ENCODE measurements at regions not wholly inside any gene's neighbourhood (a gene's known extent, or its start where the extent isn't known, plus 50 kb on each side); places are given as distances from the start of the nearest gene placed in this dataset.
"Not testable (repeated sequence)": the region's sequence is repeated elsewhere in the genome, so short reads cannot be mapped to it uniquely, and the experiment has no call there.

DNA sequence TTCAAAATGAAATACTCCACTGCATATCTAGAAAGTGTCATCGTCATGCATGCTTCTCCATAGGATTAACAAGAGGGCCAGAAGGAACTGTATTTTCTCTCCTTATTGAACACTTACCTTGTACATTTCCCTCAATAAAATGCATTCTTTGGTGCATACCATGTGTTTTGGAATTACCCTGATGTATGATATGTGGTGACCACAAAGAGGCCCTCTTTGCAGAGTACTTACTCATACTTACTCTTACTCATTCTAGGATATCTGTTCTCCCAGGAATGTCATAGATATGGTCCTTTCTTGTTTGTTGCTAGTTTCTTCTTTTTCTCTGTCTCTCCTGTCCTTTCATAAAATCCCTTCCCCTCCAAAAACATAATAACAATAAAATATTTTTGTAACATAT lies 1087.1 kb upstream of the POT1 start:
- no peak overlapping the region for H3K27ac Mint-ChIP-seq
- no peaks in the 10 kb centered on the region for H3K27me3 Mint-ChIP-seq
- no peaks in the 10 kb centered on the region for H3K36me3 Mint-ChIP-seq (ENCODE audit: low read depth)
- no peaks in the 10 kb centered on the region for H3K4me1 Mint-ChIP-seq (ENCODE audit: low read depth)
- H3K4me3 Mint-ChIP-seq: no peak overlapping the region
- peaks cover 23% of the 10 kb centered on the region for H3K9me3 Mint-ChIP-seq
- intact Hi-C loops (cut with micrococcal nuclease): no loop called here

DNA sequence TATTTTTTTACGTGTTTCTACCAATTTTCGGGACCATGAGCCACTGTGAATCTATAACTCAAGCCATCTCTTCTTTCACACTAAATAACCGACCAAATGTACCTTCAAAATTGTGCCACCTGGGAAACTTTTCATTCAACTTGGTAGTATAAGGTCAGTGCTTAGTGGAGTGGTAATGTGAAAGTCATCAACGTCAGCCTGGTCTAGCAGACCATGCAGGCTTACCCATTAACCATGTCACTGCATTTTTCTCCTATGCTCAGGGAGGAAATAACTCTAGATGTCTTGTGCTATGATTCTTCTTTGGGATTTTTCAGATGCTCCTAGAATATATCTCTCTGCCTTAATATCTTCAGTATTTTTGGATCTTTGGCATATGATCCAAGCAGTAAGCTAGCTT lies 1075.4 kb upstream of the POT1 start:
- Mint-ChIP-seq H3K27me3 (no peaks in the 10 kb centered on the region), H3K36me3 (ENCODE audit: low read depth) (no peaks in the 10 kb centered on the region), H3K9me3 (peaks cover 29% of the 10 kb centered on the region), H3K4me1 (ENCODE audit: low read depth) (no peaks in the 10 kb centered on the region), H3K27ac (no peak overlapping the region), H3K4me3 (no peak overlapping the region)
- intact Hi-C loops (cut with micrococcal nuclease): no loop called here

DNA sequence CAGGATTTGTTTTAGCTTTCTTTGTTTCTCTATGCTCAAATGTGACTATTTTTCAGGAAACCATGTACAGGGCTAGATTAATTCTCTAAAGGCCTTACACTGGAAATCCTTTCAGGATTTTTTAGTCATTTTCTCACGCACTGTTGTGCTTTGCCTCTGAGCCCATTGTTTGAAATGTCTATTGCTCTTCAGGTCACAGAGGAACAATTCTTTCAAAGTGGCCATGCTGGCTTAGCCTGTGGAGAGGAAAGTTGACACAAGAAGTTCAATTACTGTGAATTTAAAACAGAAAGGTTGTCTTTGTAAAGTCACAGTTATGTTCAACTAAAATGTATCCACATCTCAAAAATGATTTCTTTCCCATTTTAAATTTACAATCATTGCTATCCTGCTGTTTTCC lies 1071.7 kb upstream of the POT1 start:
- Mint-ChIP-seq H3K27me3 (no peaks in the 10 kb centered on the region), H3K4me1 (ENCODE audit: low read depth) (no peaks in the 10 kb centered on the region), H3K4me3 (no peak overlapping the region), H3K9me3 (peaks cover 45% of the 10 kb centered on the region), H3K36me3 (ENCODE audit: low read depth) (no peaks in the 10 kb centered on the region), H3K27ac (no peak overlapping the region)
- intact Hi-C loops (cut with micrococcal nuclease): no loop called here

DNA sequence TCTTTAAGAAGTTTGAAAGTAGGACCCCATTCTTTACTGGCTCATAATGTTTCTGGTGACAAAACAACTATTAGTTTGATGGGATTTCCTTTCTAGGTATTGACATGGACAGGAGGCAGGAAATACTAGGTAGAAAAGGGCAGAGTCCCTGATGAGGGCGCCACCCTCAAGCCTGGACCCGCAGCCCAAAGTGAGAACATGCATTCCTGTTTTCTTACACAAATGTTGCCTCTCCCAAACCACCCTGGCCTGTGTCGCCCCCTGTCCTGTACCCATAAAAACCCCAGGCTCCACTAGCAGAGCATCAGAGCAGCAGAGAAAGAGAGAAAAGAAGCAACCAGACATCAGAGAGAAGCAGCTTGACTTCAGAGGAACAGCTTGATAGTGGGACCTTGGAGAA lies 1055.2 kb upstream of the POT1 start:
- intact Hi-C loops (cut with micrococcal nuclease): no loop called here
- no peaks in the 10 kb centered on the region for H3K4me1 Mint-ChIP-seq (ENCODE audit: low read depth)

DNA sequence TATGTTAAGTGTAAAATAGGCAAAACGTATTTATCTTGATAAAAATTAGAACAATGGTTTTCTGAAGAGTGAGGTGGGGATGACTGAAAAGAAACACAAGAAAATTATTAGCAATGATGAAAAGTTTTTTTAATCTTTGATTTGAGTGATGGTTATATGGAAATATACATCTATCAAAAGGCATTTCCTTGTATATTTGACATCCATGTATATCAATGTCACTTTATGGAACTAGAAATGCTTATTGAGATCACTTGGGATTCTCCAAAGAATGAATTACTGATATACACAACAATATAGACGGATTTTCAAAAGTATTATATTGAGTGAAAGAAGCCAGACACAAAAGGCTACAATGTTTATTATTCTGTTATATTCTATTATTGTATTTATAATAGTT lies 1042.0 kb upstream of the POT1 start:
- no peak overlapping the region for H3K4me3 Mint-ChIP-seq
- no peaks in the 10 kb centered on the region for H3K4me1 Mint-ChIP-seq (ENCODE audit: low read depth)
- H3K27me3 Mint-ChIP-seq: no peaks in the 10 kb centered on the region
- intact Hi-C loops (cut with micrococcal nuclease): no loop called here
- H3K36me3 Mint-ChIP-seq (ENCODE audit: low read depth): no peaks in the 10 kb centered on the region
- H3K9me3 Mint-ChIP-seq: no peaks in the 10 kb centered on the region
- no peak overlapping the region for H3K27ac Mint-ChIP-seq

More for the DNA sequence above, 1055.2 kb upstream of the POT1 start:
- H3K36me3 Mint-ChIP-seq (ENCODE audit: low read depth): no peaks in the 10 kb centered on the region
- no peaks in the 10 kb centered on the region for H3K27me3 Mint-ChIP-seq
- no peak overlapping the region for H3K27ac Mint-ChIP-seq
- no peak overlapping the region for H3K4me3 Mint-ChIP-seq
- H3K9me3 Mint-ChIP-seq: peaks cover 54% of the 10 kb centered on the region

DNA sequence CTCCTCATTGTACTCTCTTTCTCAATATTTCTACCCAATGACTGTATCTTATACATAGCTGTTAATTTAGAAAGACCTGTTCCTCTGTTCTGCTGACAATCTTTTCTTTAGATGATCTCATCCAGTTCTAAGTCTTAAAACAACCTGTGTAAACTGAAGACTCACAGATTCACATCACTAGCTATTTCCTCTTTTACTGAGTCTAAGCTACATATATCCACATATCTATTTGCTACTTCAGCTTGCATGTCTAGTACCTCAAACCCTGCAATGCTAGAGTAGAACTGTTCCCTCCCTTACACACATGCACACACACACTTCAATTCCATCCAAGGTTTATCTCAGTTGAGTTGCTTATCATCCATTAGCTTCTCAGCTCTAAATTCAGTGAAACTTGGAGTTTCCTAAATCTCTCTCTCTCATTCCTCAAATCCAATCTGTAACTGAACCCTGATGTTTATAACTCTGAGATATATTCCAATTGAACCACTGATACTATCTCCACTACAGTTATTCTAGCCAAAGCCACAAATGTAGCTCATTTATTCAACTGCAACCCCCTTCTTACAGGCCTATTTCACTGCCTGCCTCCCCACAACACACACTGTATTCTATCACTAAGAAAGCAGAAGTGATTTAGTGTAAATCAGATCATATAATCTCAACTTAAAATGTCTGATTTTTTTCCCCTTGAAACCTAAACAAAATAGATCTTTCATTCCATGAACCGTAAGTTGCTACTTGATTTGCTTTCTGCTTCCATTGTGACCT lies 1036.8 kb upstream of the POT1 start:
- H3K9me3 Mint-ChIP-seq: no peaks in the 10 kb centered on the region
- H3K27ac Mint-ChIP-seq: no peak overlapping the region
- H3K27me3 Mint-ChIP-seq: no peaks in the 10 kb centered on the region
- H3K4me1 Mint-ChIP-seq (ENCODE audit: low read depth): no peaks in the 10 kb centered on the region
- H3K36me3 Mint-ChIP-seq (ENCODE audit: low read depth): no peaks in the 10 kb centered on the region
- no peak overlapping the region for H3K4me3 Mint-ChIP-seq
- intact Hi-C loops (cut with micrococcal nuclease): no loop called here

DNA sequence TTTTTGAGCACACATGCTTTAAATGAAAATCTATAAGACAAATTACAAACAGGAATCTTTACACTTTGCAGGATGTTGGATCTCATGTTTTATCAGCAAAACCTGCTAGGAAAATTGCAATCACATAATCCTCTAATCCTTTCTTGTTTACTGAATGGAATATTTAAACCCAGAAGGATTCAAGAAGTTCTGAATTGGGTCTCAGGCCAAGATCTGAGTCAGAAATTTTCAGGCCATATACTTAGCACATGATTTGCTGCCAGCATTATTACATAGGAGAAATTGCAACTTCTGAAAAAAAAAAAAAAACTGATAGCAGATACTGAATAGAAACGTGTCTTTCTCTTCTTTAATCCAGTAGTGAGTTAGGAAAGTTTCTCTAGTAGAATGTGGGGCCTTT lies 1005.3 kb upstream of the POT1 start:
- Mint-ChIP-seq H3K9me3 (peaks cover 27% of the 10 kb centered on the region), H3K4me1 (ENCODE audit: low read depth) (no peaks in the 10 kb centered on the region), H3K36me3 (ENCODE audit: low read depth) (no peaks in the 10 kb centered on the region), H3K27me3 (no peaks in the 10 kb centered on the region), H3K4me3 (no peak overlapping the region), H3K27ac (no peak overlapping the region)
- intact Hi-C loops (cut with micrococcal nuclease): no loop called here

DNA sequence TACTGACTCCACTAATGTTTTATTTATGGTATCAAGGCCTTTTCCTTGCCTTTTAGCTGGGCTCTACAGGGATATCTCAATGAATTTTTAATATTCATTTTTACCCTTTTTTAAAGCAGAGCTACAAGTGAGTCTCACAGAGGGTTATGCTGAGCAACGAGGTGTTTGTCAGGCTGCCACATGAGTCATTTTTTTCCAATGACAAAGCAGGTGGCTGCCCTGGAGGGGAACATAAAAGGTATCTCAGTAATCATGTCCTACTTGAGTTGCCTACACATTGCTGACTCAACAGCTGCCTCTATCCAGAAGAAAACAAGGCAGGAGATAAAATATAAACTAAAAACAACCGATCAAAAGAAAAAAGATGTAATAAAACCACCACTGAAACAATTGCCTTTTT lies 1004.9 kb upstream of the POT1 start:
- Mint-ChIP-seq H3K36me3 (ENCODE audit: low read depth) (no peaks in the 10 kb centered on the region), H3K9me3 (peaks cover 22% of the 10 kb centered on the region), H3K27me3 (no peaks in the 10 kb centered on the region), H3K27ac (no peak overlapping the region), H3K4me1 (ENCODE audit: low read depth) (no peaks in the 10 kb centered on the region), H3K4me3 (no peak overlapping the region)
- intact Hi-C loops (cut with micrococcal nuclease): no loop called here

DNA sequence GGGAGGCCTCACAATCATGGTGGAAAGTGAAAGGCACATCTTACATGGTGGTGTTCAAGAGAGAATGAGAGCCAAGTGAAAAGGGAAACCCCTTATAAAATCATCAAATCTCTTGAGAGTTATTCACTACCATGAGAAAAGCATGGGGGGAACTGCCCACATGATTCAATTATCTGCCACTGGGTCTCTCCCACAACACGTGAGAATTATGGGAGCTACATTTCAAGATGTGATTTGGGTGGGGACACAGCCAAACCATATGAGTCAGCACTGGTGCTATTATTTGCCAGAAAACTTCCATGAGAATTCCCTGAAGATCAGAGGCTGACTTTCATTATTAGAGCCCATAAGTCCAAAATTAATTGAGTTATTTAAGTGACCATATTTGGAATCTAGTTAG lies 1001.2 kb upstream of the POT1 start:
- Mint-ChIP-seq H3K27me3 (no peaks in the 10 kb centered on the region), H3K9me3 (peaks cover 7% of the 10 kb centered on the region), H3K27ac (no peak overlapping the region), H3K4me1 (ENCODE audit: low read depth) (no peaks in the 10 kb centered on the region), H3K36me3 (ENCODE audit: low read depth) (no peaks in the 10 kb centered on the region), H3K4me3 (no peak overlapping the region)
- intact Hi-C loops (cut with micrococcal nuclease): no loop called here

DNA sequence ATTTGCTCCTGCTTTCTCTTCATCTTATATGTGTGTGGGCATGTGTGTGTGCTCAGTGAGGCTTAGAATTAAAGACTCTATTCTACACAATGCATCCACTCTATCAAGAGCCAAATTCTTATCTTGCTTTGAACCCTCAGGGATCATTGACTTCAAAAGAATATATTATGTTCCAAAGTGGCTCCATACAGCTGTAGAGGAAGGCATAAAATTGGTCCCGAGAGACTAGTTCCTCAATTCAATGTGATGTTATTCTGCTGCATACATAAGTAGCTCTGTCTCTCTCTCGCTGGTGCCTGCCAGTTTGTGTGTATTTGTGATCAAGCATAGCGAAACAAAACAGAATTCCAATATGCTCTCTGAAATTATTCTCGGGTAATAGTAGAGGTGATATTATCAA lies 997.9 kb upstream of the POT1 start:
- intact Hi-C loops (cut with micrococcal nuclease): no loop called here
- H3K27me3 Mint-ChIP-seq: no peaks in the 10 kb centered on the region
- no peaks in the 10 kb centered on the region for H3K9me3 Mint-ChIP-seq
- no peak overlapping the region for H3K27ac Mint-ChIP-seq
- H3K36me3 Mint-ChIP-seq (ENCODE audit: low read depth): no peaks in the 10 kb centered on the region
- H3K4me3 Mint-ChIP-seq: no peak overlapping the region
- no peaks in the 10 kb centered on the region for H3K4me1 Mint-ChIP-seq (ENCODE audit: low read depth)

DNA sequence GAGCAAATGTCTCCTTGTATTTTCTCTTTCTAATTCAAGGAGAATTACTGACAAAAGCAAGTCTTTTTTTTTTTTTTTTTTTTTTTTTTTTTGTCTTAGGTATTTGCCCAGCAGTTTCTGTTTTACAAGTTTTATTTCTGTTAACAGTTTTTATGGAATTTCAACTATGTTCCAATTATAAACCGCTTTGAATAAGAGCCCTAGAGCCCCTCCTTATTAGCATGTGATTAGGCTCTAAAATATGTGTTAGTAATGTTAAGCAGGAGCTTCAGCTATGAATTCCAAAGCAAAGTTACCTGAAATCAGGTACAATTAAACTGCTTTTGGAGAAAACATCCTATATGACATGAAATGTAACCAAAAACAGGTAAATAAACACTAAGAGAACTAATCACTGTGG lies 997.0 kb upstream of the POT1 start:
- Mint-ChIP-seq H3K27ac (no peak overlapping the region), H3K36me3 (ENCODE audit: low read depth) (no peaks in the 10 kb centered on the region), H3K27me3 (no peaks in the 10 kb centered on the region), H3K9me3 (no peaks in the 10 kb centered on the region), H3K4me1 (ENCODE audit: low read depth) (no peaks in the 10 kb centered on the region), H3K4me3 (no peak overlapping the region)
- intact Hi-C loops (cut with micrococcal nuclease): no loop called here

DNA sequence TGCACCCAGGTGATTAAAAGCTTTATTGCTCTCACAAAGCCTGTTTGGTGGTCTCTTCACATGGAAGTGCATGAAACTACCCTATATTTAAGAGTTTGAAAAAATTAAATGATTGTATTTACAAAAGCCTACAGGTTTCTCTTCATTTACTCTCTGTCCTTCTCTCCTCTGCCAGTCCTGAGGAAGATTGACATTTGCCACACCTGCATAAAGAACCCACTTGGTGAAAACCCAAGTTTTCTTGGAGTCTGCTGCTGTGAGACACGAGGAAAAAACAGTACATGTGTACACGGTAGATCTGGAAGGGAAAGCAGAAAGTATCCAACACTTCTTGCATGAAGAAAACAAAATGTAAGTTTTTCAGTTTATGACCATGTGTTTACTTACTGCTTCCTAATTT lies 994.4 kb upstream of the POT1 start:
- Mint-ChIP-seq H3K4me1 (ENCODE audit: low read depth) (no peaks in the 10 kb centered on the region), H3K4me3 (no peak overlapping the region), H3K27me3 (no peaks in the 10 kb centered on the region), H3K9me3 (no peaks in the 10 kb centered on the region), H3K36me3 (ENCODE audit: low read depth) (no peaks in the 10 kb centered on the region), H3K27ac (no peak overlapping the region)
- intact Hi-C loops (cut with micrococcal nuclease): no loop called here

DNA sequence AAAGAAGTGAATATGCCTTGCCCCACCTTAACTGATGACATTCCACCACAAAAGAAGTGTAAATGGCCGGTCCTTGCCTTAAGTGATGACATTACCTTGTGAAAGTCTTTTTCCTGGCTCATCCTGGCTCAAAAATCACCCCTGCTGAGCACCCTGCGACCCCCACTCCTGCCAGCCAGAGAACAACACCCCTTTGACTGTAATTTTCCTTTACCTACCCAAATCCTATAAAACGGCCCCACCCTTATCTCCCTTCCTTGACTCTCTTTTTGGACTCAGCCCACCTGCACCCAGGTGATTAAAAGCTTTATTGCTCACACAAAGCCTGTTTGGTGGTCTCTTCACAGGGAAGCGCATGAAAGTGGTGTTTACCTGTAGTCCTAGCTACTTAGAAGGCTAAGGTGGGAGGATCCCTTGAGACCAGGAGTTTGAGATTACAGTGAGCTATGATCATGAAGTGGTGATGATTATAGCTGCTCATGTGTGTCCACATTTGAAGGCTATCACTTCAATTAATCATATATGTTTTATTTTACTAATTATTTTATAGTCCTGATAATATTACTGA lies 985.8 kb upstream of the POT1 start:
- H3K4me3 Mint-ChIP-seq; H3K36me3 Mint-ChIP-seq (ENCODE audit: low read depth); H3K27me3 Mint-ChIP-seq; H3K27ac Mint-ChIP-seq; intact Hi-C loops (cut with micrococcal nuclease); H3K4me1 Mint-ChIP-seq (ENCODE audit: low read depth): not testable (repeated sequence)
- H3K9me3 Mint-ChIP-seq: peaks cover 46% of the 10 kb centered on the region

DNA sequence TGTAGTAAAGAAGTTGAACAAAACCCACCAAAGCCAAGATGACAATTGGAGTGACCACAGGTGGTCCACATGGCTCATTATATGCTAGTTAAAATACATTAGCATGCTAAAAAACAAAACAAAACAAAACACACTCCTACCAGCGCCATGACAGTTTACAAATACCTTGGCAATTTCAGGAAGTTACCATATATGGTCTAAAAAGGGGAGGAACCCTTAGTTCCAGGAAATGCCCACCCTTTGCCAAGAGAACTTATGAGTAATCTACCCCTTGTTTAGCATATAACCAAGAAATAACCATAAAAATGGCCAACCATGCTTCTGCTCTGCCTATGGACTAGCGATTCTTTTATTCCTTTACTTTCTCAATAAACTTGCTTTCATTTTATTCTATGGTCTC lies 979.1 kb upstream of the POT1 start:
- H3K9me3 Mint-ChIP-seq: peaks cover 47% of the 10 kb centered on the region
- no peak overlapping the region for H3K27ac Mint-ChIP-seq
- H3K4me1 Mint-ChIP-seq (ENCODE audit: low read depth): no peaks in the 10 kb centered on the region
- H3K27me3 Mint-ChIP-seq: no peaks in the 10 kb centered on the region
- no peak overlapping the region for H3K4me3 Mint-ChIP-seq
- intact Hi-C loops (cut with micrococcal nuclease): no loop called here
- H3K36me3 Mint-ChIP-seq (ENCODE audit: low read depth): no peaks in the 10 kb centered on the region

DNA sequence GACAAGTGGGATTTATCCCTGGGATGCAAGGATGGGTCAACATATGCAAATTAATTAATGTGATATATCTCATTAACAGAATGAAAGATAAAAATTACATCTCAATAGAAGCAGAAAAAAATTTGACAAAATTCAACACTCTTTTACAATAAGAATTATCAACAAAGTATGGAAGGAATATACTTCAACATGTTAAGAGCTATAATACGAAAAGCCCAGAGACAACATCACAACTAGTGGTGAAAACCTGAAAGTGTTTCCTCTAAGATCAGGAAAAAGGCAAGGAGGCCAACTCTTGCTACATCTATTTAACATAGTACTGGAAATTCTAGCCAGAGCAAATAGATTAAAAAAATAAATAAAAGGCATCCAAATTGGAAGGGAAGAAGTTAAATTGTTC lies 970.0 kb upstream of the POT1 start:
- no peaks in the 10 kb centered on the region for H3K36me3 Mint-ChIP-seq (ENCODE audit: low read depth)
- no peak overlapping the region for H3K4me3 Mint-ChIP-seq
- no peak overlapping the region for H3K27ac Mint-ChIP-seq
- no peaks in the 10 kb centered on the region for H3K4me1 Mint-ChIP-seq (ENCODE audit: low read depth)
- H3K27me3 Mint-ChIP-seq: no peaks in the 10 kb centered on the region
- H3K9me3 Mint-ChIP-seq: peaks cover 12% of the 10 kb centered on the region
- intact Hi-C loops (cut with micrococcal nuclease): no loop called here

Data from dendritic cell treated with granulocyte-macrophage colony-stimulating factor and Interleukin-4, amounts not matched to agents 40 ng/mL and 50 ng/mL, for 4 days (primary cell).